Uterus (tissue), 2 donors: ENCODE measurements at regions not wholly inside any gene's neighbourhood (a gene's known extent, or its start where the extent isn't known, plus 50 kb on each side); places are given as distances from the start of the nearest gene placed in this dataset.

Source experiments
- CTCF ChIP-seq, 4 experiments: fragments of 200-600 bp in 2 of 4; fragments of 450-650 bp in 2 of 4; sonication (generic) in 2 of 4; IDR thresholded peaks; one replicate each; pipeline ENCODE4 v1.5.1; 2016 to 2019; ENCODE audit warnings: antibody characterized with exemption in 4 of 4, mild to moderate bottlenecking in 2 of 4, moderate library complexity in 1 of 4
- POLR2A ChIP-seq, 2 donors: fragments of 450-650 bp; IDR thresholded peaks; one replicate each; pipeline ENCODE4 v1.6.1; 2016; ENCODE audit warnings: antibody characterized with exemption in 2 of 2, mild to moderate bottlenecking in 1 of 2, moderate library complexity in 1 of 2

- no peak for TF ChIP-seq CTCF (IDR thresholded peaks at IDR 0.05)
- TF ChIP-seq POLR2A (IDR thresholded peaks at IDR 0.05): no peak
These were observed 54.8 kb upstream of the SGCD start for GRCh38 chr5:156272139-156272538.
